Breast epithelium (tissue), 3 donors: ENCODE measurements at regions not wholly inside any gene's neighbourhood (a gene's known extent, or its start where the extent isn't known, plus 50 kb on each side); places are given as distances from the start of the nearest gene placed in this dataset.

Experiments used
- POLR2A ChIP-seq: fragments of 450-650 bp; IDR thresholded peaks from one replicate; pipeline ENCODE4 v1.6.1; 2016; ENCODE audit warnings: antibody characterized with exemption, mild to moderate bottlenecking, moderate library complexity
- POLR2AphosphoS5 ChIP-seq, 3 donors: sonication (generic); formaldehyde crosslinking; IDR thresholded peaks; one replicate each; pipeline ENCODE4 v1.6.1; 2017; ENCODE audit warnings: antibody characterized with exemption in 3 of 3
- TF ChIP-seq, protein P1 (sequence below), 3 donors: fragments of 450-650 bp; IDR thresholded peaks; one replicate each; pipeline ENCODE4 v1.5.1; 2016 to 2017; ENCODE audit warnings: antibody characterized with exemption in 3 of 3, mild to moderate bottlenecking in 3 of 3, moderate library complexity in 3 of 3

DNA sequence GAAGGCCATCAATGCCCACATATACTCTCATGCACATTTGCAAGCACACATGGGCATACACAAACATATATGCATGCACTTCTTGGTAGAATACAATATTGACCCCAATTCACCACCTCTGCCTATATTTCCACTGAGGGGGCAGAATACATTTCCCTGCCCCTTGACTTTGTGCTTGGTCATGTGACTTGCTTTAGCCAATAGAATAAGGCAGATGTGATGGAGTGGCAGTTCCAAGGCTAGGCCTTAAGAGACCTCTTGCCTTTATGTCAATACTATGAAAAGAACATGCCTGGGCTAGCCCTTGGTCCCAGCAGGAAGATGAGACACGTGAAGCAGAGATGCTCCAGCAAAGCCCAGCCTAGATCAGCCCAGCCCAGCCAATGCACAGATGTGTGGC lies 66.0 kb upstream of the GRIK3 start:
- TF ChIP-seq POLR2A (no peak), POLR2AphosphoS5 (IDR thresholded peaks at IDR 0.05) (no peak)
- TF ChIP-seq, protein P1, sequence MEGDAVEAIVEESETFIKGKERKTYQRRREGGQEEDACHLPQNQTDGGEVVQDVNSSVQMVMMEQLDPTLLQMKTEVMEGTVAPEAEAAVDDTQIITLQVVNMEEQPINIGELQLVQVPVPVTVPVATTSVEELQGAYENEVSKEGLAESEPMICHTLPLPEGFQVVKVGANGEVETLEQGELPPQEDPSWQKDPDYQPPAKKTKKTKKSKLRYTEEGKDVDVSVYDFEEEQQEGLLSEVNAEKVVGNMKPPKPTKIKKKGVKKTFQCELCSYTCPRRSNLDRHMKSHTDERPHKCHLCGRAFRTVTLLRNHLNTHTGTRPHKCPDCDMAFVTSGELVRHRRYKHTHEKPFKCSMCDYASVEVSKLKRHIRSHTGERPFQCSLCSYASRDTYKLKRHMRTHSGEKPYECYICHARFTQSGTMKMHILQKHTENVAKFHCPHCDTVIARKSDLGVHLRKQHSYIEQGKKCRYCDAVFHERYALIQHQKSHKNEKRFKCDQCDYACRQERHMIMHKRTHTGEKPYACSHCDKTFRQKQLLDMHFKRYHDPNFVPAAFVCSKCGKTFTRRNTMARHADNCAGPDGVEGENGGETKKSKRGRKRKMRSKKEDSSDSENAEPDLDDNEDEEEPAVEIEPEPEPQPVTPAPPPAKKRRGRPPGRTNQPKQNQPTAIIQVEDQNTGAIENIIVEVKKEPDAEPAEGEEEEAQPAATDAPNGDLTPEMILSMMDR (IDR thresholded peaks at IDR 0.05): no peak
